ENCODE measurements at regions not wholly inside any gene's neighbourhood (a gene's known extent, or its start where the extent isn't known, plus 50 kb on each side); places are given as distances from the start of the nearest gene placed in this dataset.

- DNase-seq (ENCODE audit: low spot score) (no peak), ATAC-seq (ENCODE audit: insufficient number of reproducible peaks, low FRiP score, low read depth) (no peak)
- peaks cover 5 to 17% of the 10 kb centered on the region in 2 donors for H3K4me1 ChIP-seq (ENCODE audit: control insufficient read depth in 1 of 2, low read depth in 2 of 2)
- H3K4me3 ChIP-seq = no peak overlapping the region
- no peaks in the 10 kb centered on the region for H3K9me3 ChIP-seq
- no peak for TF ChIP-seq CTCF (IDR thresholded peaks at IDR 0.05)
- no peaks in the 10 kb centered on the region for H3K36me3 ChIP-seq
- no peak overlapping the region for H3K27ac ChIP-seq
- no peaks in the 10 kb centered on the region for H3K27me3 ChIP-seq (replicated peaks; ENCODE audit: insufficient read depth)
Observed at GRCh38 chr12:123040106-123040505, 59.6 kb downstream of the ARL6IP4 start.

GRCh38 chr12:123038966-123039365 lies 58.5 kb downstream of the ARL6IP4 start:
- DNase-seq (ENCODE audit: low spot score) = no peak
- Histone ChIP-seq H3K27me3 (replicated peaks; ENCODE audit: insufficient read depth) (no peaks in the 10 kb centered on the region), H3K36me3 (no peaks in the 10 kb centered on the region), H3K27ac (no peak overlapping the region), H3K4me3 (no peak overlapping the region), H3K9me3 (no peaks in the 10 kb centered on the region), H3K4me1 (ENCODE audit: control insufficient read depth in 1 of 2, low read depth in 2 of 2) (peaks cover 3 to 10% of the 10 kb centered on the region in 2 donors)
- no peak for TF ChIP-seq CTCF (IDR thresholded peaks at IDR 0.05)
- no peak for ATAC-seq (ENCODE audit: insufficient number of reproducible peaks, low FRiP score, low read depth)

- no peaks in the 10 kb centered on the region for H3K27me3 ChIP-seq (replicated peaks; ENCODE audit: insufficient read depth)
- H3K9me3 ChIP-seq = no peaks in the 10 kb centered on the region
- no peak overlapping the region for H3K4me3 ChIP-seq
- DNase-seq (ENCODE audit: low spot score) (no peak), ATAC-seq (ENCODE audit: insufficient number of reproducible peaks, low FRiP score, low read depth) (no peak)
- peaks cover 0 to 5% of the 10 kb centered on the region in 2 donors for H3K4me1 ChIP-seq (ENCODE audit: control insufficient read depth in 1 of 2, low read depth in 2 of 2)
- no peak overlapping the region for H3K27ac ChIP-seq
- H3K36me3 ChIP-seq = no peaks in the 10 kb centered on the region
- TF ChIP-seq CTCF (IDR thresholded peaks at IDR 0.05) = no peak
Observed at GRCh38 chr12:123038486-123038885, 58.0 kb downstream of the ARL6IP4 start.

- H3K9me3 ChIP-seq = no peaks in the 10 kb centered on the region
- DNase-seq (ENCODE audit: low spot score) (no peak), ATAC-seq (ENCODE audit: insufficient number of reproducible peaks, low FRiP score, low read depth) (no peak)
Observed at GRCh38 chr12:123037791-123038190, 57.3 kb downstream of the ARL6IP4 start.

GRCh38 chr12:123036466-123037285 lies 56.2 kb downstream of the ARL6IP4 start:
- TF ChIP-seq CTCF (IDR thresholded peaks at IDR 0.05) = no peak
- Histone ChIP-seq H3K9me3 (no peaks in the 10 kb centered on the region), H3K36me3 (no peaks in the 10 kb centered on the region), H3K27ac (no peak overlapping the region), H3K4me1 (ENCODE audit: control insufficient read depth in 1 of 2, low read depth in 2 of 2) (no peaks in the 10 kb centered on the region), H3K27me3 (replicated peaks; ENCODE audit: insufficient read depth) (no peaks in the 10 kb centered on the region), H3K4me3 (no peak overlapping the region)
- no peak for ATAC-seq (ENCODE audit: insufficient number of reproducible peaks, low FRiP score, low read depth)
- no peak for DNase-seq (ENCODE audit: low spot score)

More at GRCh38 chr12:123037791-123038190, 57.3 kb downstream of the ARL6IP4 start:
- Histone ChIP-seq H3K27me3 (replicated peaks; ENCODE audit: insufficient read depth) (no peaks in the 10 kb centered on the region), H3K36me3 (no peaks in the 10 kb centered on the region), H3K4me1 (ENCODE audit: control insufficient read depth in 1 of 2, low read depth in 2 of 2) (no peaks in the 10 kb centered on the region), H3K27ac (no peak overlapping the region), H3K4me3 (no peak overlapping the region)
- no peak for TF ChIP-seq CTCF (IDR thresholded peaks at IDR 0.05)
